ENCODE measurements at regions not wholly inside any gene's neighbourhood (a gene's known extent, or its start where the extent isn't known, plus 50 kb on each side); places are given as distances from the start of the nearest gene placed in this dataset.

- no peak for DNase-seq (ENCODE audit: low spot score)
- in situ Hi-C loops (cut with MboI; ENCODE audit: low pct_unique_long_range_greater_than_20kb, low sequenced_read_pairs, unreplicated experiment) = no loop called here
- no peak for TF ChIP-seq CTCF (IDR thresholded peaks at IDR 0.05; ENCODE audit: extremely low read depth, insufficient read depth, missing control alignments)
Measured at GRCh38 chr2:221241072-221241471, 331.0 kb downstream of the EPHA4 start.

GRCh38 chr2:221243771-221244170, 328.3 kb downstream of the EPHA4 start:
- DNase-seq (ENCODE audit: low spot score) = no peak
- in situ Hi-C loops (cut with MboI; ENCODE audit: low pct_unique_long_range_greater_than_20kb, low sequenced_read_pairs, unreplicated experiment) = no loop called here
- TF ChIP-seq CTCF (IDR thresholded peaks at IDR 0.05; ENCODE audit: extremely low read depth, insufficient read depth, missing control alignments) = no peak

- in situ Hi-C loops (cut with MboI; ENCODE audit: low pct_unique_long_range_greater_than_20kb, low sequenced_read_pairs, unreplicated experiment) = no loop called here
- DNase-seq (ENCODE audit: low spot score) = no peak
Measured at GRCh38 chr2:221245045-221245444, 327.1 kb downstream of the EPHA4 start.

GRCh38 chr2:221245772-221246171, 326.3 kb downstream of the EPHA4 start:
- in situ Hi-C loops (cut with MboI; ENCODE audit: low pct_unique_long_range_greater_than_20kb, low sequenced_read_pairs, unreplicated experiment) = no loop called here
- DNase-seq (ENCODE audit: low spot score) = no peak
- TF ChIP-seq CTCF (IDR thresholded peaks at IDR 0.05; ENCODE audit: extremely low read depth, insufficient read depth, missing control alignments) = no peak

More at GRCh38 chr2:221245045-221245444, 327.1 kb downstream of the EPHA4 start:
- no peak for TF ChIP-seq CTCF (IDR thresholded peaks at IDR 0.05; ENCODE audit: extremely low read depth, insufficient read depth, missing control alignments)

GRCh38 chr2:221254299-221254698, 317.8 kb downstream of the EPHA4 start:
- no peak for TF ChIP-seq CTCF (IDR thresholded peaks at IDR 0.05; ENCODE audit: extremely low read depth, insufficient read depth, missing control alignments)
- DNase-seq (ENCODE audit: low spot score) = no peak
- in situ Hi-C loops (cut with MboI; ENCODE audit: low pct_unique_long_range_greater_than_20kb, low sequenced_read_pairs, unreplicated experiment) = no loop called here

GRCh38 chr2:221255862-221256261, 316.2 kb downstream of the EPHA4 start:
- in situ Hi-C loops (cut with MboI; ENCODE audit: low pct_unique_long_range_greater_than_20kb, low sequenced_read_pairs, unreplicated experiment) = no loop called here
- DNase-seq (ENCODE audit: low spot score) = no peak
- TF ChIP-seq CTCF (IDR thresholded peaks at IDR 0.05; ENCODE audit: extremely low read depth, insufficient read depth, missing control alignments) = no peak

GRCh38 chr2:221258464-221258863, 313.6 kb downstream of the EPHA4 start:
- no peak for DNase-seq (ENCODE audit: low spot score)
- no peak for TF ChIP-seq CTCF (IDR thresholded peaks at IDR 0.05; ENCODE audit: extremely low read depth, insufficient read depth, missing control alignments)
- in situ Hi-C loops (cut with MboI; ENCODE audit: low pct_unique_long_range_greater_than_20kb, low sequenced_read_pairs, unreplicated experiment) = no loop called here
